NOMO-1 treated with DMSO at 0.1 percent for 48 hours (cell line): ENCODE measurements at regions not wholly inside any gene's neighbourhood (a gene's known extent, or its start where the extent isn't known, plus 50 kb on each side); places are given as distances from the start of the nearest gene placed in this dataset.

Source experiments
- DNase-seq: peaks from one replicate; lab custom pipeline; 2025; ENCODE audit not compliant: unreplicated experiment; lab: John Stamatoyannopoulos, UW

GRCh38 chr2:128983094-128983493, 664.4 kb upstream of the HS6ST1 start:
- no peak for DNase-seq

DNA sequence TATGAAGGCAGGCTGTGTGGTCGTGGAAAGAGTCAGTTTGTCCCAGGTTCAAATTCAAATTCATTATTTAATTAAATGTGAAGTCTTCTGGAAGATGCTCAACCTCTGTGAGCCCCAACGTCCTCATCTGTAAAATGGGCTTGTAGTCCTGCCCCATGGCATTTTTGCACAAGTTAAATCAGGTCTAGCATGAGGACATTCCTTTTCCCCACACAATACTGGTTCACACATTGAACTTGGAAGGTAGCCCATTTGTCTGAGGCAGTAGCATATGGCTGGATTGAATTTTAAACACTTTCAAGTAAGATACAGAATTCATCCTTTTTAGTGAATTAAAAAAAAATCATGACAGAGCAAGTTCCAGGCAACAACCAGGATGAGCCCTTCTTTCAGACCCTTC, 665.4 kb upstream of the HS6ST1 start:
- no peak for DNase-seq

GRCh38 chr2:128984855-128985254, 666.2 kb upstream of the HS6ST1 start:
- DNase-seq: no peak

GRCh38 chr2:128986026-128986715, 667.5 kb upstream of the HS6ST1 start:
- no peak for DNase-seq

DNA sequence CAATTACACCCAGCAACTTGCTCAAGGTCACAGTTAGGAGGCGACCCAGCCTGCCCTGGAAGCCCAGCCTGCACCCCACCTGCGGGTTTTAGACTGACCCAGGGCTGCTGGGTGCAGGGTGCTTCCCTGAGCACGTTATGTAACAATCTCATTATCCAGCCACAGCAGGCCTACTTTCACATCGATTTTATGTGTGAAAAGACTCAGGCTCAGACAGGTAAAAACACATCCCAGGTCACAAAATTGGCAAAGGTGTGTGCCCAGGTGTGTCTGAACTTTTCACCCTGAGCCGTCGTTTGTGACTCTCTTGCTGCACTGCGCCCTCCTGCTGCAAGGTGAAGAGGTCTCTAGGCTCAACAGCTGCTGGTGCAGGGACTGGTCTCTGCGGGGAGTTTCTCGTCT, 668.2 kb upstream of the HS6ST1 start:
- no peak for DNase-seq

- no peak for DNase-seq
Observed at GRCh38 chr2:128988326-128988725, 669.7 kb upstream of the HS6ST1 start.

- no peak for DNase-seq
Observed at GRCh38 chr2:128988967-128989366, 670.3 kb upstream of the HS6ST1 start.

DNA sequence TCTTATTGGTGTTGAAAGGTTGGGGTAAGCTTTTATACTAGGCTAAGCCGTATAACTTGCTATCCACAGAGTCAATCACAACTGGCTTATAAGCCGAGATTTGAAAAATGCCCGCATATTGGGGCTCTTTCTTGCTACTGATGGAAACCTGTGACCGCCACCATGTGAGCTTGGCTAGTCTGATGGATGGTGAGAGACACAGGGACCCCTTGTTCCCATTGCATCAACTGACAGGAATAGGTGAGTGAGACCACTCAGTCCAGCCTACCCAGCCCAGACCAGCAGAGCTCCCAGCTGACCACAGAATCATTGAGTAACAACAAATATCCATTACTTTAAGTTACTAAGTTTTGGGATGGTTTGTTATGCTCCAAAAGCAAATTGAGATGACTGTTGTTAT, 676.4 kb upstream of the HS6ST1 start:
- no peak for DNase-seq

GRCh38 chr2:128996078-128996477, 677.4 kb upstream of the HS6ST1 start:
- no peak for DNase-seq

DNA sequence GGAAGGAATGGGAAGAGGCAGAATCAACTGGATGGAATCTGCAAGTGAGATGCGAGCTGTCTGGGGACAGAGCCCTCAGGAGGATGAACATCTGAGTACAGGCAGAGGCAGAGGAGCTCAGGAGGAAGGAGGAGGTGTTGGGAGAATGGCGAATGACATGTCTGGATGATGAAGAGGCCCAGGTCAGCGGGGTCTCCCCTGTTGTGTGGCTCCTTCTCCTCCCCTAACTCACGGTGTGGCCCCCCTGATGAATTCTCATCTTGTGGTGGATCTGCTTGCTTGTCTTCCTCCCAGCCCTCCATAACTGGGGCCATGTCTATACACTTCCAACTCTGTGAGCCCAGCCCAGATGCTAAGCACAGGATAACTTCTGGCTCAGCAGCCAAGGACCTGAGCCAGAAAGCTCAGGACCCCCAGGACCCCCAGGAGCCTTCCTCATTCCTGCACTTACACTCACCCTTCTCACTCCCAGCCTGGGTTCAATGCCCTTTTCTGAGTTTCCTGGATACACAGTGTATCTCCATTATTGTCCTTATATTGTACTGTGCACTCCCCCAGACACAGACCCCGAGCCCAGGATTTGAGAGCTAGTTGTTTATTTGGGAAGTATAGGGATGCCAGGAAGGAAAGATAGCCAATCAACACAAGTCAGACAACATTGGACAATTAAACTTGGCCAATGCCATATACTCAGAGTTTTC, 678.6 kb upstream of the HS6ST1 start:
- DNase-seq: no peak

DNA sequence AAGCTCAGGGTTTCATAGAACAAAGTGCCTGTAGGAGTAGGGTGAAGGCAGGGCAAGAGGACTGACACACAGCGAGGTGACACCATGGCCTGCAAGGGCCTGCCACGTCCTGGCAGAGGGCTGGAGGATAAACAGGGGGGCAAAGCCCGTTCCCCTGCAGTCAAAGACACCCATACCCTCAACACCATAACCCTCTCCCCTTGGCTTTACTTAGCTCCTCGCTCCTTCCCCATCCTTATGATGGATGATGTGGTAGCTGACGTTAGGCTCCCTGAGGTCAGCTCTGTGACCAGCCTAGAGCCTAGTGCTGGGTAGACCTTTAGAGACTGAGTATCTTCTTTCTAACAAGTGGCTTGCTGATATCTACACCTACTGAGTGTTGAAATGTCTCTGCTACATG, 683.3 kb upstream of the HS6ST1 start:
- DNase-seq: no peak

DNA sequence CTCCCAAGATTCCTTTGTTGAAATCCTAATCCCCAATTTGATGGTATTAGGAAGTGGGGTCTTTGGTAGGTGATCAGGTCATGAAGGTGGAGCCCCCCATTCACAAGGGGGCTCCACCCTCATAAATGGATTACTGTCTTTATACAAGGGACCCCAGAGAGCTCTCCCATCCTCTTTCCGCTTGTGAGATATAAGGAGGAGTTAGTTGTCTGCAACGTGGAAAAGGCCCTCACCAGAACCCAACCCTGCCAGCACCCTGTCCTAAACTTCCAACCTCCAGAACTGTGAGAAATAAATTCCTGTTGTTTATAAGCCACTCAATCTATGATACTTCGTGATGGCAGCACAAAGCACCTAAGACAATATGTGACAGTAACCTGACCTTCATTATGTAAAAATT, 684.1 kb upstream of the HS6ST1 start:
- DNase-seq: no peak

GRCh38 chr2:129004485-129004884, 685.8 kb upstream of the HS6ST1 start:
- no peak for DNase-seq

GRCh38 chr2:129004940-129005490, 686.3 kb upstream of the HS6ST1 start:
- no peak for DNase-seq

- DNase-seq: no peak
Observed at GRCh38 chr2:129006135-129006886, 687.6 kb upstream of the HS6ST1 start.

DNA sequence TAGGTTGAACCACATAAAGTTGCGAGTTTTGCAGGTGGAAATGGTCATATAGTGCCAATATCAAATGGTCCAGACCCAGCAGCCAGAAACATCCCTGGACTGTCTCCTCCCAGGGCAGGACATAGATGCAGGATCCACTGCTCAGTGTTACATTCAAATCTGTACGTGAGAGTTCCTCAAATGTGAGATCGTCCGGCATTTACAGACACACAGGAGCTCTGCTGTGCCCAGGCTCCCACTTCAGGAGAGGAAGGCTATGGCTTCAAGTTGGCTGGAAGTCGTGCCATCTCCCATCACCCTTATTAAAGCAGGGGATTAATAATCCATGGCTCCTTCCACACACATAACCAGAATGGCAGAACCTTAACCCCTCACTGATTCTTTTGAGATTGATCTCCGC, 688.2 kb upstream of the HS6ST1 start:
- DNase-seq: no peak

DNA sequence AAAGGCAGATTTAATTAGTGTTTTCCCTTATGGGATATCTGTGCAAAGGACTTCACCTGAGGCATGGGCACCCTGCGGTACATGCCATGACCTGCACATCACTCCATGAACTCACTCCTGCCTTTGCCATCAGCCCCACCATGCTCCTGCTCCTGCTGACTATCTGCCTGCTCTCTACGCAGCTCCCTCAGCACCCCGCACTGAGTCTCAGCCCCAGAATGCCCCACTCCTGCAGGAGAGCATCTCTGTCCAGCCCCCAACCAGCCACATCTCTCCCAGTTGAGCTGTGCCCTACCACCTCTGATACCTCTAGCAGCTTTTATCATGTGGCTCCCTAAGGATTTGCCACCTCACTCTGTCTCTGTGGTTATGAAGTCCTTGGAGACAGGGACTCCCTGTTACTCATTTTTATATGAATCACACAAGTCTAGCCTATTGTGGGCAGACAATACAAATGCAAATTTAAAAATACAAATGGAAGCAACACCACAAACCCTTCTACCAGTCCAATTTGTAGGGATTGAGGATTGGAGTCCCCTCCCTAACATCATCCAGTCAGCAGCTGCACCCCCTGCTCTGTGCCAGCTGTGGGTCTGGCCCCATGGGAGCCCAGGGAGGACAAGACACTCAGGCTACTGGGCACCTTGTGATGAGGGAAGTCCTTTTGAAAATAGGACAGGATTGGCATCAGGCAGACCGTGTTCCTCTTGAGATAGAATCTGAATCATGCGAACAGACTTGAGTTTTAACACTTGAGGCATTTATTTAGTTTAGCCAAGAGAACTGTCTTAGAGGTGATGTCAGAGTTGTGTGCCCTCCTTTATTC, 689.6 kb upstream of the HS6ST1 start:
- DNase-seq: no peak

GRCh38 chr2:129008881-129009554, 690.4 kb upstream of the HS6ST1 start:
- DNase-seq: no peak

DNA sequence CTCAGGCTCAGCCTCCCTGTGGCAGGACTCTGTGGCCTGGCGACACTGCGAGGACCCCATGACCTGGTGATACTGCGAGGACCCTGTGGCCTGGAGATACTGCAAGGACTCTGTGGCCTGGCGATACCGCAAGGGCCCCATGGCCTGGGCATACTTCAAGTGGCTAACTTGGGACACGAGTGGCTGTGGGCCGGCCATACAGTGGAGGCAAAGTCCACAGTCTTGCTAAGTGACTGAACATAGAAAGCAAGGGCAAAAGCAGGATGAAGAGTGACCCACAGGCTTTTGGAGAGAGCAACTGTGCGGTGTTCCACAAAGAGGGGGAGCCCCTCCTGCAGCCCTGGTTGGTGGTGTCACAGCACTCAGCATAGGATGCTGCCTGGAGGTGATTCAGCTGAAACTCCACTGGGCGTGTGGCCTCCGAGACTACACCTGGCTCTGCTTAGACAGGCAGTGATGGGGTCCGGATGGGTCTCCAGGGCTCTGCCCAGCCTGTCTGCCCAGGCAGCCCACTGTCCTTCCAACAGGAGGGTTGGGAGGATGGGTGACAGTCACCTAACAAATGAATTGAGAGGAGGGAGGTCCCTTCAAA, 691.0 kb upstream of the HS6ST1 start:
- no peak for DNase-seq

DNA sequence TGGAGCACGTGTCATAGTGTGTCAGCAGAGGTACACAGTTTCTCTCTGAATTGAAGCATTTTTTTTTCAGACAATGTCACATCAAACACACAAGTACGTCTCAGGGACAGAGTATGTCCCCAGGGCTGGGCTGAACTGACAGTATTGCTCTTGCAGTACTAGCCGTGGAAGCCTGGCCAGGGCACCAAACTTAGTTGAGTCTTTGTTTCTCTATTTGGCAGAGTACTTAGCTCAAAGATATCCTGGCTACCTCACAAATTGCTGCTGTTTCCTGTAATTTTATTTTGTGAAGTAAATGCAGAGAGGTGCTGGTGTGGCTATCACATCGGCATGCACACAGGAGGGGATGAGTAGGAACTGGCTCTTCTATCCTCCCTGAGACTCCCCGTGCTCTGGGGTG, 691.6 kb upstream of the HS6ST1 start:
- DNase-seq: no peak
